Activated CD4-positive, alpha-beta T cell treated with anti-CD3 and anti-CD28 coated beads, Interleukin-2, amount 50 U/mL, for 24 hours (primary cell): ENCODE measurements at regions not wholly inside any gene's neighbourhood (a gene's known extent, or its start where the extent isn't known, plus 50 kb on each side); places are given as distances from the start of the nearest gene placed in this dataset.
"Not testable (repeated sequence)": the region's sequence is repeated elsewhere in the genome, so short reads cannot be mapped to it uniquely, and the experiment has no call there.

ENCODE experiments used
- DNase-seq, 2 donors: peaks; one replicate each; pipeline ENCODE4 v3.0.0-alpha.2; 2020; ENCODE audit warnings: low read depth in 1 of 2, low spot score in 1 of 2

- no peak for DNase-seq
Observed at GRCh38 chr3:80754969-80755368, 987.2 kb upstream of the ROBO1 start.

- no peak for DNase-seq
Observed at GRCh38 chr3:80753021-80753420, 985.2 kb upstream of the ROBO1 start.

GRCh38 chr3:80750637-80751036, 982.8 kb upstream of the ROBO1 start:
- DNase-seq = no peak

GRCh38 chr3:80734920-80735319, 967.1 kb upstream of the ROBO1 start:
- no peak for DNase-seq

GRCh38 chr3:80734483-80734882, 966.7 kb upstream of the ROBO1 start:
- no peak for DNase-seq

- DNase-seq = no peak
Observed at GRCh38 chr3:80733522-80734176, 965.9 kb upstream of the ROBO1 start.

- not testable (repeated sequence) for DNase-seq
Observed at GRCh38 chr3:80727561-80727960, 959.8 kb upstream of the ROBO1 start.

GRCh38 chr3:80709597-80710322, 942.0 kb upstream of the ROBO1 start:
- not testable (repeated sequence) for DNase-seq

GRCh38 chr3:80705290-80705689, 937.5 kb upstream of the ROBO1 start:
- no peak for DNase-seq

- DNase-seq = no peak
Observed at GRCh38 chr3:80701349-80701748, 933.6 kb upstream of the ROBO1 start.

GRCh38 chr3:80697291-80697690, 929.5 kb upstream of the ROBO1 start:
- DNase-seq = no peak

GRCh38 chr3:80696280-80696679, 928.5 kb upstream of the ROBO1 start:
- DNase-seq = no peak

- no peak for DNase-seq
Observed at GRCh38 chr3:80688814-80689213, 921.0 kb upstream of the ROBO1 start.

- DNase-seq = no peak
Observed at GRCh38 chr3:80682951-80683350, 915.2 kb upstream of the ROBO1 start.

- no peak for DNase-seq
Observed at GRCh38 chr3:80682235-80682634, 914.4 kb upstream of the ROBO1 start.

- DNase-seq = no peak
Observed at GRCh38 chr3:80677796-80678195, 910.0 kb upstream of the ROBO1 start.

- no peak for DNase-seq
Observed at GRCh38 chr3:80676866-80677265, 909.1 kb upstream of the ROBO1 start.

- no peak for DNase-seq
Observed at GRCh38 chr3:80676261-80676660, 908.5 kb upstream of the ROBO1 start.

GRCh38 chr3:80675790-80676189, 908.0 kb upstream of the ROBO1 start:
- DNase-seq = no peak

GRCh38 chr3:80668600-80669294, 900.9 kb upstream of the ROBO1 start:
- no peak for DNase-seq

- no peak for DNase-seq
Observed at GRCh38 chr3:80668100-80668499, 900.3 kb upstream of the ROBO1 start.

- DNase-seq = no peak
Observed at GRCh38 chr3:80663426-80663825, 895.6 kb upstream of the ROBO1 start.
